A172 (cell line): ENCODE measurements at regions not wholly inside any gene's neighbourhood (a gene's known extent, or its start where the extent isn't known, plus 50 kb on each side); places are given as distances from the start of the nearest gene placed in this dataset.

Source experiments
- DNase-seq: peaks from one replicate; pipeline ENCODE4 v3.0.0-alpha.2; 2015; ENCODE audit warnings: low spot score

GRCh38 chr6:88342336-88342735 lies 176.2 kb upstream of the CNR1 start:
- no peak for DNase-seq

DNA sequence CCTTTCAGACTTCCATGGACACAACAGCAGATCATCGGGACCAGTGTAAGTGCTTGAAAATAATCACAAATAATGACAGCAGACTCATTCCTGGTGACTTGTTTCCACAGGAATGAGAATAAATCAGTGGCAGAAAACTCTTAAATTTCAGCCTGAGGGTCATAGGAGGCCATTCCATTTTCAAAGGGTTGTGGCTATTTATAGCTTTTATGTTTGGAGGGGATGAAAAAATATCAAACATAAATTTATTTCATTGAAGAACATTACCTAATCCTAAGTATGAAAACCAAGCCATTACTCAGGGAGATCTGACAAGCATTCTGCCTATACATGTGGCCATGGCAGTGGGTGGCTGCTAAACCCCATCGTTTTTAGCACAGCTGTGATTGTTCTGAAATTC lies 173.6 kb upstream of the CNR1 start:
- no peak for DNase-seq

DNA sequence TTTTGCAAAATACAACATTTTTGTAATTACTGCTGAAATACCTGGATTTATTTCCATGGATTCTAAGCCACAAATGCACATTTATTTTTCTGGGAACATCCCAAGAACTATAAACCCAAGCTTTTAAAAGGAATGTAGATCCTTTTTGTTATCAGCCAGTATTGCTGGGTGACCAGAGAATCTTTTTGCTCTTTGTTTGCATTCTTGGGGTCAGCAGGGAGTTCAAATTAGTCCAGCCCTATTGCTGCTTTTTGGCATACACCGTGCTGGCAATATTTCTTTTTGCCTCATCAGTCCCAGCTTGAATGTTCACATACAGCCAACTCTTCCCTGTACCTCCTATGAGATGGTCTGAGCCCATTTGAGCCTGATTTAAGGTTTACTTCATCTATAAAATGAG lies 155.2 kb upstream of the CNR1 start:
- no peak for DNase-seq

DNA sequence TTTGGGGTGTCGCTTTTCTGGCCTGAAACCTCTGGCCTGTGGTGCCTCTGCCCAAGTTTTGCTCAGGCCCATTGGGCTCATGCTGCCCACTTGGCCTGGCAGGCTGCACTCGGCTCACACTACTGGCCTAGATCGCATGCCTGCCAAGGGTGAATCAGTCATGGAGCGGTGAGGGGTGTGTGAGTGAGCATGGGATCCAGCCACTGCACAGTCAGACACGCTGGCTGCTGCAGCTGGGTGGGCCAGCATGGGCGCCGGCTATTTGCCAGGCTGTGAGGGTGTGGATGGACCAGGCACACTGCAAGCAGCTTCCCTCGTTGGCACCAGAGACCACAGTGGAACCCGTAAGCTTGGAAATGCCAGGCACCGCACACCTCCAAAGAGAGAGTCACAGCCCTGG lies 145.4 kb upstream of the CNR1 start:
- DNase-seq = no peak

DNA sequence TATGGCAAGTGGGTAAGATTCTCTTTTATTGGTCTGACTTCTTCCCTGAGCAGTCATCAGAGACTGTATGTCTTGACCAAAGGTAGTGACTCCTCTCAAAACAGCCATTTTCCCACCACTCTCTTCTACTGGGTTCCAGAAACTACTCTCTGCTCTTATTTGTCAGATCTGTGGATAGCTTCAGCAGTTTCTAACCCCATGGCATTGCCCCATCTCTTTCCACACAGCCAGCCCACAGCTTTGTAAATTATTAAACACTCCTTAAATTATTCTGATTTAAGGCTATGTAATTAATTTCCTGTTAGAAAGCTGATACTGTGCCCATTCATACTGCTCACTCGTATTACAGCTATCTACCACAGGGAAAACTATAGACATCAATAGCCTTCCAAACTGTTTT lies 138.4 kb upstream of the CNR1 start:
- DNase-seq = no peak

DNA sequence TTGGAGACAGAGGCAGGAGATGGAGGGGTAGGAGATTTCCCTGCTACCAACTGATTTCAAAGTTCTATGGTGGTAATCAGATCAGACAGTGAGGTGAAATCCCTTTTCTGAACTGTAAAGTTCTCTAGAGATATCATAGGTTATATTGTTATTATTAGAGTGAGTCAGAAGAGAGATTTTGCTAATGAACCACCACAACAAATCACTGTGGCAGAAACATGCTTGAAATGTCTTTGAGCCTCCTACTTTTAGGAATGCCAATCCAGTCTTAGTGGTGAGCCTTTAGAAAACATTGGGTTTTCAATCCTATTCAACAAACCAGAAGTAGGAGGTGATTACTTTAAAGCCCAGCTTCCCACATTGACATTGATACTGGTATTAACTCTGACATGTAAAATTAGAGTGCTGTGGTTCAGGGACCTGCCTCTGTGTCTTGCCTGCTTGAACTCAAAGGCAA lies 136.7 kb upstream of the CNR1 start:
- no peak for DNase-seq

DNA sequence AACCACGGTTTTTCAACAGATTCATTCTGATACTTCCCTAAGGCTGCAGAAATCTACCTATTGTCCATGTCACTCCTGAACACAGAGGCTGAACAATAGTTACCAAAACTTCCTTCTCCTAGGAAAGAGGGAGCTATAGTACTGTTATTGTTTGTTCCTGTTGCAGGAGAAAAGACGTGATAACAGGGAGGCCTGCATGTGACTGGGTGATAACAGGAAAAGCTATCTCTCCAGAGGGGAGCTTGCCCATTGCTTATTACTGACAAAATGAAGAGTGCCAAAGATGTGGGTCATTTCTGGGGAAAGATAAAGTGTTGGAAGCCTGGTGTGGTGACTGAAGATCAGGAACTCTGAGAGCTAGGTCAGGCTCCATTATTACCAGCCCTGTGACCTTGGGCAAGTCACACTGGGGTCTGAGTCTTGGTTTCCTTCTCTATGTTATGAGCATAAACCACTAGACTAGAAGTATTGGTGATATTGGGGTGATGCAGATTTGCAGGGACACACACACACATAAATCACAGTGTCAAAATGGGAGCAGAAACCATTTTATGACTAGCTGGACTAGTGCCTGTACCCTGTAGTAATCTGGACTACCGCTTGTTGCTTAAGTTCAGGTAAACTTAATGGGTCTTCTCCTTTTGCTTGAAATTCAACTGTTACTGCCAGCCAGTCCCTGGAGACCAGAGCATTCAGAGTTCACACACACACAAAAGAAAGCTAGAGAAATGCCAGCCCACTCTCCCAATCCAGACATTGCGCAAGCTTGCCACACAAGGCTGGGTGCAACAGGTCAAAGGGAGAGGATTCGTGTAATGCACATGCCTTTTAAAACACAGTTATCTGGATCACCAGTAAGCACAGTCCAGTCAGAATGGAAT lies 136.0 kb upstream of the CNR1 start:
- no peak for DNase-seq

DNA sequence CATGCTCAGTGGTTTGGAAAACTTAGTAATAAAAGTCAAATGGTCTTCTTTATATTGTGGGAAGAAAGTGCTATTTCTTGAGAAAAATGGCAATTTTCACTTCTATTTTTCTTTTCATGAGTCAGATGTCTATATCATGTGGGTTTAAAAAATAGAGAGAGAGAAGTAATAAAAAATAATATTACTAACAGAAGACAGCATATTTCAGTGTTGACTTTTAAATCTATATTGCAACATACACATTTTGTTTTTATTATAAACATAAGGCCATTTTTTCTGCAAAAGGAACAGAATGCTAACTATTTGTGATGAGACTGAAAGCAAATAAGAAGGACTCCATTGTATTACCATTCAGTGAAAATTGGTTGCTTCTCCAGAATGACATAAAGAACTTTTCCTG lies 135.1 kb upstream of the CNR1 start:
- no peak for DNase-seq

- no peak for DNase-seq
Measured at GRCh38 chr6:88298066-88298845, 132.1 kb upstream of the CNR1 start.

- DNase-seq = no peak
Measured at GRCh38 chr6:88296694-88297093, 130.5 kb upstream of the CNR1 start.

- no peak for DNase-seq
Measured at GRCh38 chr6:88295663-88296062, 129.5 kb upstream of the CNR1 start.

GRCh38 chr6:88294702-88295101 lies 128.6 kb upstream of the CNR1 start:
- DNase-seq = no peak

- DNase-seq = no peak
Measured at GRCh38 chr6:88290411-88290810, 124.3 kb upstream of the CNR1 start.

- no peak for DNase-seq
Measured at GRCh38 chr6:88287696-88288095, 121.5 kb upstream of the CNR1 start.

GRCh38 chr6:88276331-88276730 lies 110.2 kb upstream of the CNR1 start:
- no peak for DNase-seq

DNA sequence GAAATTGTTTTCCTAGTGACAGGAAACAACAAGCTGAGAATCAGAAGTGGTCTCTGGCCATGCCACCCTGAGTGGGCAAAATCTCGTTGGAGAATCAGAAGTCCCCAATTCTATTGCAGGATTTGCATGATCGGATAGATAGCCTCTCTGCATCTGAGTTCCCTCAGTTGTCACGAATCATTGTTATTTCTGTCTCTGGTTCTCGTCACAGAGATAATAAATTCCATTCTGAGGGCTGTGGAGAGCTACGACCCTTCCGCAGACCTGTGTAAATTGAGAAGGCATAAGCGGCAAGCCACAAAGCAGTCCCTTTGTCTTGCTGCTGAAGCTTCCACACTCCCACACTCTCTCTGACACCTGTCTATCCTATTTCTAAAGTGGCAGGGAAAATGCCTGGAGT lies 102.4 kb upstream of the CNR1 start:
- no peak for DNase-seq

DNA sequence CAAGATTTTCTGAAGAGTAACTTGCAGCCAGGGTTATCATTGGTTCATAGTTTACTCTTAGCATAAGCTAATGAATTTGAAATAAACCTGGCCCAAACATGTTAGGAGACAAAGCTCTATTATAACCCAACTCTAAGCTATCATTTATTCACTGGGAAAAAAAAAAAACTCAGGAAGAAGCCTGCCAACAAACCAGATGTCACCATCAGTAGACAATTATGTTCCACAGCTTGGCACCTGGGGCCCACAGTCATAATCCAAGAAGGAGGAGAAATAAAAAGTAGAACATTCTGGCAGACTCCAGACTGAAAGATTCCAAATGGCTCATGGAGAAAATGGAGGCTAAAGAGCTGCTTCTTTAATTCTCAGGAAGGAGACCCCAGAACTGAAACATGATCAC lies 100.0 kb upstream of the CNR1 start:
- DNase-seq = no peak

- no peak for DNase-seq
Measured at GRCh38 chr6:88263591-88263990, 97.4 kb upstream of the CNR1 start.

- no peak for DNase-seq
Measured at GRCh38 chr6:88262332-88262731, 96.2 kb upstream of the CNR1 start.

GRCh38 chr6:88251301-88251700 lies 85.2 kb upstream of the CNR1 start:
- no peak for DNase-seq

- no peak for DNase-seq
Measured at GRCh38 chr6:88248709-88249321, 82.7 kb upstream of the CNR1 start.

- DNase-seq = no peak
Measured at GRCh38 chr6:88246654-88247053, 80.5 kb upstream of the CNR1 start.

- DNase-seq = no peak
Measured at GRCh38 chr6:88244721-88245120, 78.6 kb upstream of the CNR1 start.
